ENCODE measurements at regions not wholly inside any gene's neighbourhood (a gene's known extent, or its start where the extent isn't known, plus 50 kb on each side); places are given as distances from the start of the nearest gene placed in this dataset.

DNA sequence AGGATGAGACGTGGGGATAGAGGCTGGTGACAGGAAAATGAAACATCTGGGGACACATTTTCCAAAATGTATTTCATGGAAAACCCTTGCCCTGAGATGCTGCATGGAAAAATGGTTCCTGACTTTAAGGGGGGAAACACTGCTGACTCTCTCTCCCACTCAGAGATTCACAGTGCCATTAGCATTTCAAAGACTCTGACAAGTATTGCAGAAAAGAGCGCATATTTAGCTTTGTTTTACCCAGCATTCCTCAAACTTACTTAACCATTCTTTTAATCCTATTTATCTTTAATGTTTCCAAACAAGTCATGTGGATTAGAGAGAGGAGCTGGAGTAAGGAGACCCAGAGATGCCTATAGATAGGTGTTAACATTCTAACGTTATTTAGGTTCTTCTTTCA is 141.8 kb upstream of the DYRK2 start:
- TF ChIP-seq CTCF (IDR thresholded peaks at IDR 0.05; ENCODE audit: low read depth, low read length, poor library complexity, severe bottlenecking) (no peak), EZH2phosphoT487 (IDR thresholded peaks at IDR 0.05; ENCODE audit: borderline replicate concordance, low read length) (no peak)
